ENCODE measurements at regions not wholly inside any gene's neighbourhood (a gene's known extent, or its start where the extent isn't known, plus 50 kb on each side); places are given as distances from the start of the nearest gene placed in this dataset.
"Not testable (repeated sequence)": the region's sequence is repeated elsewhere in the genome, so short reads cannot be mapped to it uniquely, and the experiment has no call there.

GRCh38 chr7:16933296-16934279 lies 51.8 kb upstream of the AGR3 start:
- peak; percentile 92 for DNase-seq

- DNase-seq: no peak
These were observed 53.0 kb upstream of the AGR3 start for GRCh38 chr7:16934722-16935340.

- DNase-seq: no peak
These were observed 53.6 kb upstream of the AGR3 start for GRCh38 chr7:16935341-16935735.

- no peak for DNase-seq
These were observed 55.0 kb upstream of the AGR3 start for GRCh38 chr7:16936626-16937422.

GRCh38 chr7:16939161-16939560 lies 57.4 kb upstream of the AGR3 start:
- DNase-seq: no peak

- peak; percentile 92 for DNase-seq
These were observed 59.0 kb upstream of the AGR3 start for GRCh38 chr7:16940776-16941175.

- no peak for DNase-seq
These were observed 61.2 kb upstream of the AGR3 start for GRCh38 chr7:16942929-16943509.

GRCh38 chr7:16944936-16945335 lies 63.2 kb upstream of the AGR3 start:
- DNase-seq: no peak

- DNase-seq: no peak
These were observed 63.6 kb upstream of the AGR3 start for GRCh38 chr7:16945372-16945771.

GRCh38 chr7:16948110-16948509 lies 66.3 kb upstream of the AGR3 start:
- DNase-seq: not testable (repeated sequence)

GRCh38 chr7:16951483-16952080 lies 69.8 kb upstream of the AGR3 start:
- DNase-seq: no peak

- DNase-seq: no peak
These were observed 72.5 kb upstream of the AGR3 start for GRCh38 chr7:16954321-16954720.

- DNase-seq: no peak
These were observed 76.9 kb upstream of the AGR3 start for GRCh38 chr7:16958724-16959123.

- DNase-seq: no peak
These were observed 78.7 kb upstream of the AGR3 start for GRCh38 chr7:16960337-16960965.

- no peak for DNase-seq
These were observed 79.9 kb upstream of the AGR3 start for GRCh38 chr7:16961641-16962040.

- no peak for DNase-seq
These were observed 81.3 kb upstream of the AGR3 start for GRCh38 chr7:16963044-16963443.

- DNase-seq: not testable (repeated sequence)
These were observed 83.9 kb upstream of the AGR3 start for GRCh38 chr7:16965697-16966096.

GRCh38 chr7:16967300-16967811 lies 85.6 kb upstream of the AGR3 start:
- no peak for DNase-seq

GRCh38 chr7:16970732-16971482 lies 89.1 kb upstream of the AGR3 start:
- no peak for DNase-seq

- DNase-seq: peak; percentile 47
These were observed 93.9 kb upstream of the AGR3 start for GRCh38 chr7:16975712-16976111.
